HepG2 (cell line): ENCODE measurements at regions not wholly inside any gene's neighbourhood (a gene's known extent, or its start where the extent isn't known, plus 50 kb on each side); places are given as distances from the start of the nearest gene placed in this dataset.

Source experiments
- CTCF ChIP-seq: sonication (generic); formaldehyde crosslinking; IDR thresholded peaks from 2 replicates; pipeline ENCODE4 v1.5.0; 2020; ENCODE audit warnings: mild to moderate bottlenecking, missing genetic modification reagents, moderate library complexity
- EZH2 ChIP-seq: conservative IDR thresholded peaks from 2 replicates; pipeline ENCODE4 v1.6.1; 2012; ENCODE audit warnings: mild to moderate bottlenecking, low read depth, low read length, moderate library complexity
- JUN ChIP-seq: sonication (generic); formaldehyde crosslinking; IDR thresholded peaks from 2 replicates; pipeline ENCODE4 v1.4.0; 2020; ENCODE audit warnings: mild to moderate bottlenecking, missing genetic modification reagents
- JUNB ChIP-seq: sonication (generic); formaldehyde crosslinking; IDR thresholded peaks from 2 replicates; pipeline ENCODE4 v1.8.0; 2022; ENCODE audit warnings: missing genetic modification reagents, mild to moderate bottlenecking, borderline replicate concordance
- MAF1 ChIP-seq: sonication (generic); formaldehyde crosslinking; IDR thresholded peaks from 2 replicates; pipeline ENCODE4 v1.5.0; 2020; ENCODE audit warnings: missing genetic modification reagents, borderline replicate concordance
- MXI1 ChIP-seq: IDR thresholded peaks from 3 replicates; pipeline ENCODE4 v1.6.1; 2012; ENCODE audit warnings: low read depth, low read length, inconsistent platforms, borderline replicate concordance
- NFYB ChIP-seq: sonication (generic); formaldehyde crosslinking; IDR thresholded peaks from 2 replicates; pipeline ENCODE4 v1.4.0; 2020; ENCODE audit warnings: missing genetic modification reagents
- TARDBP ChIP-seq: sonication (generic); formaldehyde crosslinking; IDR thresholded peaks from 2 replicates; pipeline ENCODE4 v1.8.0; 2022; ENCODE audit warnings: mild to moderate bottlenecking, missing genetic modification reagents
- TOE1 ChIP-seq: sonication (generic); formaldehyde crosslinking; IDR thresholded peaks from 2 replicates; pipeline ENCODE4 v1.4.0; 2020; ENCODE audit warnings: mild to moderate bottlenecking, missing genetic modification reagents
- TRIM24 ChIP-seq: sonication (generic); formaldehyde crosslinking; IDR thresholded peaks from 2 replicates; pipeline ENCODE4 v1.8.0; 2022; ENCODE audit warnings: mild to moderate bottlenecking, missing genetic modification reagents

- TF ChIP-seq CTCF (CRISPR knock-in tag) (no peak), JUNB (CRISPR knock-in tag) (no peak), TOE1 (CRISPR knock-in tag) (no peak), MXI1 (no peak), NFYB (no peak), TRIM24 (CRISPR knock-in tag) (no peak), MAF1 (CRISPR knock-in tag) (no peak), TARDBP (no peak), EZH2 (no peak), JUN (CRISPR knock-in tag) (no peak)
Observed at GRCh38 chr4:35066406-35066805, 1177.9 kb downstream of the ARAP2 start.
